ENCODE measurements at regions not wholly inside any gene's neighbourhood (a gene's known extent, or its start where the extent isn't known, plus 50 kb on each side); places are given as distances from the start of the nearest gene placed in this dataset.
"Not testable (repeated sequence)": the region's sequence is repeated elsewhere in the genome, so short reads cannot be mapped to it uniquely, and the experiment has no call there.

DNA sequence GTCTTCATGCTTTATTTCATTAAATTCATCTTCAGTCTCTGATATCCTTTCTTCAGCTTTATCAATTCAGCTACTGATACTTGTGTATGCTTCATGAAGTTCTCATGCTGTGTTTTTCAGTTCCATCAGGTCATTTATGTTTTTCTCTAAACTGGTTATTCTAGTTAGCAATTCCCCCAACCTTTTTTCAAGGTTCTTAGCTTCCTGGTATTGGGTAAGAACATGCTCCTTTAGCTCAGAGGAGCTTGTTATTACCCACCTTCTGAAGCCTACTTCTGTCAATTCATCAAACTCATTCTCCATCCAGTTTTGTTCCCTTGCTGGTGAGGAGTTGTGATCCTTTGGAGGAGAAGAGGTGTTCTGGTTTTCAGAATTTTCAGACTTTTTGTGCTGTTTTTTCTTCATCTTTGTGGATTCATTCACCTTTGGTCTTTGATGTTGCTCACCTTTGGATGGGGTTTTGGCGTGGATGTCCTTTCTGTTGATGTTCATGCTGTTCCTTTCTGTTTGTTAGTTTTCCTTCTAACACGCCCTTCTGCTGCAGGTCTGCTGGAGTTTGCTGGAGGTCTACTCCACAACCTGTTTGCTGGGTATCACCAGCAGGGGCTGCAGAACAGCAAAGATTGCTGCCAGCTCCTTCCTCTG is 69.9 kb upstream of the PCSK5 start:
- not testable (repeated sequence) for H3K36me3 Mint-ChIP-seq; H3K27ac Mint-ChIP-seq; H3K9me3 ChIP-seq (ENCODE audit: control insufficient read depth in 2 of 2, low read length in 2 of 2); H3K4me3 Mint-ChIP-seq; H3K4me3 ChIP-seq (ENCODE audit: low read depth, low read length); H3K27ac ChIP-seq (ENCODE audit: insufficient read depth, low read length, poor library complexity, severe bottlenecking); H3K4me1 Mint-ChIP-seq; H3K4me1 ChIP-seq (ENCODE audit: control insufficient read depth, insufficient read depth, low read length, poor library complexity, severe bottlenecking); H3K27me3 ChIP-seq (ENCODE audit: control insufficient read depth, insufficient read depth, low read length); ATAC-seq (ENCODE audit: low read depth in 2 of 2); H3K27me3 Mint-ChIP-seq; DNase-seq; H3K36me3 ChIP-seq (ENCODE audit: control insufficient read depth, insufficient read depth, low read length)
- H3K9me3 Mint-ChIP-seq, result peaks cover 2 to 13% (median 8%) of the 10 kb centered on the region in 7 donors

DNA sequence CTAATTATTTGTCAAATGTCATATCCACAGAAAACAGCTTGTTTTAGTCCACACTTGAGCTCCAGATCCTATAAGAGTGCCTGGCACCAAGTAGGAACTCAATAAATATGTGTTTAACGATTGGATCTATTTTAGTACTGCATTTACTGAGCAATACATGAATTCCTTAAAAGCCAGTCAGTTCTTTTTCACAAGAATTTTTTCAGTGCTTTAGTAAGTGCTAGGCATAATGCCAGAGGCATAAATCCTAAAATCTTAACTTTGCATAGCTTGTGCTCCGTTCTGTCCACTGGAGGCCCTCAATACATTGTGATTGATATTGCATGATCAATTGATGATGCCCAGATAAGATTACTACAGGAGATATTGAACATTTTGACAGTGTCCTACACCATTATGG is 67.3 kb upstream of the PCSK5 start:
- peaks cover 0 to 12% (median 5%) of the 10 kb centered on the region in 7 donors for H3K9me3 Mint-ChIP-seq
- ATAC-seq (ENCODE audit: low read depth in 2 of 2) (no peak), DNase-seq (no peak)
- H3K4me3 ChIP-seq (ENCODE audit: low read depth, low read length), result no peak overlapping the region
- H3K4me1 Mint-ChIP-seq, result no peaks in the 10 kb centered on the region
- H3K4me3 Mint-ChIP-seq, result no peak overlapping the region
- H3K4me1 ChIP-seq (ENCODE audit: control insufficient read depth, insufficient read depth, low read length, poor library complexity, severe bottlenecking), result no peaks in the 10 kb centered on the region
- no peaks in the 10 kb centered on the region for H3K36me3 Mint-ChIP-seq
- no peaks in the 10 kb centered on the region for H3K36me3 ChIP-seq (ENCODE audit: control insufficient read depth, insufficient read depth, low read length)
- H3K9me3 ChIP-seq (ENCODE audit: control insufficient read depth in 2 of 2, low read length in 2 of 2), result peaks cover 0 to 2% of the 10 kb centered on the region in 2 experiments
- H3K27ac ChIP-seq (ENCODE audit: insufficient read depth, low read length, poor library complexity, severe bottlenecking), result no peak overlapping the region
- H3K27me3 Mint-ChIP-seq, result peaks cover 9% of the 10 kb centered on the region
- no peaks in the 10 kb centered on the region for H3K27me3 ChIP-seq (ENCODE audit: control insufficient read depth, insufficient read depth, low read length)
- no peak overlapping the region for H3K27ac Mint-ChIP-seq

DNA sequence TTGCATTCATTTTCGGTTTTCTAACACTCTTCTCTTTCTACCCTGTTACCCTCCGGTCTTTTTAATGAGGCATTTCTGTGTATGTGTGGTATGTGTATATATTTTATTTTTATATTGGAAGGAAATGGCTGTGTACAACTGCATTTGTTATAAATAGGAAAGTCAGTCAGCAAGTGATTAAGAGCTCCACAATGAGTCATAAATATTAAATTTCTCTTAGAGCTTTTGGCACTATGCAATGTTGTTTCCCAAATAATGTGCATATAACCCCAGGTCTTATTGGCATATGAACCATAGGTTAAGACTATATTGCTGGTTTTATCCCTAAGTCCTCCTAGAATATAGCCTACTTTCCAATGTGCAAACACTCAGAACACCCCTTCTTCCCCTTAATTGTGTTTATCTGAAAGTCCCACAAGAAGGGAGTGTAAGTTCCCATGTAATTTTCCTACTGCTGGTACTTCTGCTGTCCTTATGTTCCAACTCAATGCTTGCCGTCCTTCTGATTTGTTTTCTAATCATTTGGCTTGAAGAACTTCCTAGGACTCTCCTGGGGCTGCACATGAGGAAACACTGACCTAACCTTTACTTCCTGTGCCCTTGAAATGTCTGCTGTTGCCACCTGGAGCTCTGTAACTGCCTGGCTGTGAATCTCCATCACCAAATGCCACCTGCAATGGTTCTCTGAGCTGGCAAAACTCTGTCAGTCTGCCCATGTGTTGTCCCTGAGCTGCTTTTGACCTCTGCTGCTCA is 65.5 kb upstream of the PCSK5 start:
- Histone ChIP-seq H3K36me3 (ENCODE audit: control insufficient read depth, insufficient read depth, low read length) (no peaks in the 10 kb centered on the region), H3K9me3 (ENCODE audit: control insufficient read depth in 2 of 2, low read length in 2 of 2) (peaks cover 0 to 2% of the 10 kb centered on the region in 2 experiments), H3K4me3 (ENCODE audit: low read depth, low read length) (no peak overlapping the region), H3K27ac (ENCODE audit: insufficient read depth, low read length, poor library complexity, severe bottlenecking) (no peak overlapping the region), H3K4me1 (ENCODE audit: control insufficient read depth, insufficient read depth, low read length, poor library complexity, severe bottlenecking) (no peaks in the 10 kb centered on the region), H3K27me3 (ENCODE audit: control insufficient read depth, insufficient read depth, low read length) (no peaks in the 10 kb centered on the region)
- peaks cover 0 to 8% (median 0%) of the 10 kb centered on the region in 7 donors for H3K9me3 Mint-ChIP-seq
- H3K27ac Mint-ChIP-seq, result no peak overlapping the region
- peaks cover 9% of the 10 kb centered on the region for H3K27me3 Mint-ChIP-seq
- H3K4me1 Mint-ChIP-seq, result no peaks in the 10 kb centered on the region
- H3K36me3 Mint-ChIP-seq, result no peaks in the 10 kb centered on the region
- DNase-seq (no peak), ATAC-seq (ENCODE audit: low read depth in 2 of 2) (no peak)
- no peak overlapping the region for H3K4me3 Mint-ChIP-seq

DNA sequence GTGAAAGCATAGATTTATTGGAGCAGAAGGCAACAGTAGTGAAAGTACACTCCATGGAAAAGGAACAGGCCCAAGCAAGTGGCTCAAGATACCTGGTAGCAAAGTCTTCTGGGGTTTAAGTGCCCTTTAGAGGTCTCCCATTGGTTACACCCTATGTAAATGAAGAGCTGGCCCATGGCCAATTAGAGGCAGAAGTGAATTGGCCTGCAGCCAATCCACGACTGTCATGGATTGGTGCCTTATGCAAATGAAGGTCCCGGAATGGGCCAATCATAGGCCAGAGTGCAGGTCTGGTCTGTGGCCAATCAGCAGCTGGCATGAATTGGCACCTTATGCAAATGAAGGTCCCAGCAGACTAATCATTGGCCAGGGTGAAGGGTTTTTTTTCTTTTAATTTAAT is 64.2 kb upstream of the PCSK5 start:
- no peak overlapping the region for H3K27ac ChIP-seq (ENCODE audit: insufficient read depth, low read length, poor library complexity, severe bottlenecking)
- peaks cover 0 to 1% of the 10 kb centered on the region in 2 experiments for H3K9me3 ChIP-seq (ENCODE audit: control insufficient read depth in 2 of 2, low read length in 2 of 2)
- ATAC-seq (ENCODE audit: low read depth in 2 of 2) (no peak), DNase-seq (no peak)
- H3K4me1 Mint-ChIP-seq, result no peaks in the 10 kb centered on the region
- H3K27ac Mint-ChIP-seq, result no peak overlapping the region
- no peaks in the 10 kb centered on the region for H3K4me1 ChIP-seq (ENCODE audit: control insufficient read depth, insufficient read depth, low read length, poor library complexity, severe bottlenecking)
- peaks cover 9% of the 10 kb centered on the region for H3K27me3 Mint-ChIP-seq
- peaks cover 0 to 5% (median 0%) of the 10 kb centered on the region in 7 donors for H3K9me3 Mint-ChIP-seq
- no peak overlapping the region for H3K4me3 ChIP-seq (ENCODE audit: low read depth, low read length)
- no peaks in the 10 kb centered on the region for H3K27me3 ChIP-seq (ENCODE audit: control insufficient read depth, insufficient read depth, low read length)
- no peaks in the 10 kb centered on the region for H3K36me3 Mint-ChIP-seq
- H3K36me3 ChIP-seq (ENCODE audit: control insufficient read depth, insufficient read depth, low read length), result no peaks in the 10 kb centered on the region
- H3K4me3 Mint-ChIP-seq, result no peak overlapping the region

DNA sequence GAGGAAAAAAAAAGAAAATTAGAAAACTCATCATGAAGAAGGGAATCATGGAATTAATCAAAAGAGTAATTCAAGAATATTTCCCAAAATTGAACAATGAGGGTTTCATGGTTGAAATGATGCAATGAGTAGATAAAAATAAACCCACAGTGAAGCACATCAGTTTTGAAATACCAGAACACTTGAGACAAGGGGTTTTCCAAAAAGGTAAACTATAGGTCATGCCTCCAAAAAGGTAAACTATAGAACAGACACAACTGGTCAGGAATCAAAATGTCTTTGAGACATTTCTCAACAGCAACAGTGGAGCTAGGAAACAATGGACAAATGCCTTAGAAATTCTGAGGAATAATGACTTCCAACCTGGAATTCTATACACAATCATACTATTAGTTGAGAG is 60.2 kb upstream of the PCSK5 start:
- ATAC-seq (ENCODE audit: low read depth in 2 of 2) (no peak), DNase-seq (no peak)
- peaks cover 0 to 1% (median 0%) of the 10 kb centered on the region in 7 donors for H3K9me3 Mint-ChIP-seq
- no peaks in the 10 kb centered on the region for H3K27me3 ChIP-seq (ENCODE audit: control insufficient read depth, insufficient read depth, low read length)
- H3K27ac ChIP-seq (ENCODE audit: insufficient read depth, low read length, poor library complexity, severe bottlenecking), result no peak overlapping the region
- no peak overlapping the region for H3K4me3 Mint-ChIP-seq
- H3K4me1 ChIP-seq (ENCODE audit: control insufficient read depth, insufficient read depth, low read length, poor library complexity, severe bottlenecking), result no peaks in the 10 kb centered on the region
- peaks cover 4% of the 10 kb centered on the region for H3K27me3 Mint-ChIP-seq
- no peaks in the 10 kb centered on the region for H3K4me1 Mint-ChIP-seq
- no peaks in the 10 kb centered on the region for H3K36me3 Mint-ChIP-seq
- H3K27ac Mint-ChIP-seq, result no peak overlapping the region
- H3K4me3 ChIP-seq (ENCODE audit: low read depth, low read length), result no peak overlapping the region
- H3K36me3 ChIP-seq (ENCODE audit: control insufficient read depth, insufficient read depth, low read length), result no peaks in the 10 kb centered on the region
- no peaks in the 10 kb centered on the region for H3K9me3 ChIP-seq (ENCODE audit: control insufficient read depth in 2 of 2, low read length in 2 of 2)

DNA sequence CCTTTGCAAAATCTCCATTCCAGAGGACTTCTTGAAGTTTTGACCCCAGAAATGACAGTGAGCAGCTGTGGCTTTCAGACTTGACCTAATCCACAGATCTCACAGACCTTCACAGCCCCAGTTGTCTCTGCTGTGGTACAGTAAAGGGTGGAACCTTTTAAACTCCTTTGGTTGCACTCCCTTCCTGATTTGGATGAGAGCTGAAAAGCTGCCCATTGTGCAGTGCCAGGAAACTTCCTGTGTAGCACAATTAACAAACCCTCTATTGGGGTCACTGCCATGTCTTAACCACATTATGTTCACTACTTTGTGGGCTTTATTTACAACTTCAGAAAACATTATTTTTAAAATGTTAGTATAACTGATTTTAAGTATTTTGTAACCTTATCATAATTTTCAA is 56.7 kb upstream of the PCSK5 start:
- Mint-ChIP-seq H3K4me3 (no peak overlapping the region), H3K27ac (no peak overlapping the region), H3K27me3 (no peaks in the 10 kb centered on the region), H3K4me1 (no peaks in the 10 kb centered on the region), H3K36me3 (no peaks in the 10 kb centered on the region), H3K9me3 (peaks cover 0 to 1% (median 0%) of the 10 kb centered on the region in 7 donors)
- DNase-seq (no peak), ATAC-seq (ENCODE audit: low read depth in 2 of 2) (no peak)
- Histone ChIP-seq H3K9me3 (ENCODE audit: control insufficient read depth in 2 of 2, low read length in 2 of 2) (no peaks in the 10 kb centered on the region), H3K27ac (ENCODE audit: insufficient read depth, low read length, poor library complexity, severe bottlenecking) (no peak overlapping the region), H3K4me3 (ENCODE audit: low read depth, low read length) (no peak overlapping the region), H3K27me3 (ENCODE audit: control insufficient read depth, insufficient read depth, low read length) (no peaks in the 10 kb centered on the region), H3K36me3 (ENCODE audit: control insufficient read depth, insufficient read depth, low read length) (no peaks in the 10 kb centered on the region), H3K4me1 (ENCODE audit: control insufficient read depth, insufficient read depth, low read length, poor library complexity, severe bottlenecking) (no peaks in the 10 kb centered on the region)

DNA sequence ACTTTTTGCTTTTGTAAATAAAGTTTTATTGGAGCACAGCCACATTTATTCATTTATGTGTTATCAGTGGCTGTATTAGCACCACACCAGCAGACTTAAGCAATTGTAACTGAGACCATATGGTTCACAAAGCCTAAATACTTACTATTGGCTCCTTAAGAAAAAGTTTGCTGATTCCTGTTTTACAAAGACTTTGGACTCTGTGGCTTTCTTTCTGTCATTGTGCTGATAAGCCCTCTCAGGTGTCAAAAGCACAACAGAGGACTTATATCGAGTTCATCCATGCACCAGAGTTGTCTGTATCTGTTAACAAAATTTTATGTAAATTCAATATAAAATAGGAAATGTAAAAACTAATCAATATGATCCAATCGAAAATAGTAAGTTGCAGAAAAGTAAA is 55.6 kb upstream of the PCSK5 start:
- no peak overlapping the region for H3K27ac Mint-ChIP-seq

More for the DNA sequence above, 55.6 kb upstream of the PCSK5 start:
- H3K27me3 ChIP-seq (ENCODE audit: control insufficient read depth, insufficient read depth, low read length), result no peaks in the 10 kb centered on the region
- peaks cover 0 to 1% (median 0%) of the 10 kb centered on the region in 7 donors for H3K9me3 Mint-ChIP-seq
- DNase-seq (no peak), ATAC-seq (ENCODE audit: low read depth in 2 of 2) (no peak)
- no peak overlapping the region for H3K4me3 Mint-ChIP-seq
- no peaks in the 10 kb centered on the region for H3K9me3 ChIP-seq (ENCODE audit: control insufficient read depth in 2 of 2, low read length in 2 of 2)
- no peaks in the 10 kb centered on the region for H3K36me3 Mint-ChIP-seq
- no peaks in the 10 kb centered on the region for H3K36me3 ChIP-seq (ENCODE audit: control insufficient read depth, insufficient read depth, low read length)
- H3K27me3 Mint-ChIP-seq, result no peaks in the 10 kb centered on the region
- H3K27ac ChIP-seq (ENCODE audit: insufficient read depth, low read length, poor library complexity, severe bottlenecking), result no peak overlapping the region
- no peaks in the 10 kb centered on the region for H3K4me1 ChIP-seq (ENCODE audit: control insufficient read depth, insufficient read depth, low read length, poor library complexity, severe bottlenecking)
- no peak overlapping the region for H3K4me3 ChIP-seq (ENCODE audit: low read depth, low read length)
- no peaks in the 10 kb centered on the region for H3K4me1 Mint-ChIP-seq

All from CD4-positive, CD25-positive, alpha-beta regulatory T cell (primary cell).